ENCODE measurements at regions not wholly inside any gene's neighbourhood (a gene's known extent, or its start where the extent isn't known, plus 50 kb on each side); places are given as distances from the start of the nearest gene placed in this dataset.

GRCh38 chr2:7841751-7842150, 840.1 kb upstream of the ID2 start:
- Histone ChIP-seq H3K36me3 (ENCODE audit: insufficient read depth) (no peaks in the 10 kb centered on the region), H2AFZ (ENCODE audit: low read depth) (no peak overlapping the region), H3K4me3 (IDR thresholded peaks at IDR 0.05; ENCODE audit: insufficient read depth, low read depth, low read length) (no peak overlapping the region), H3K9ac (no peak overlapping the region), H3K4me2 (no peak overlapping the region), H3K4me1 (ENCODE audit: low read depth, poor library complexity, severe bottlenecking) (no peaks in the 10 kb centered on the region), H4K20me1 (ENCODE audit: insufficient read depth) (no peaks in the 10 kb centered on the region), H3K79me2 (ENCODE audit: insufficient read depth, low read depth) (no peaks in the 10 kb centered on the region), H3K27me3 (ENCODE audit: insufficient read depth, low read depth) (no peaks in the 10 kb centered on the region), H3K27ac (no peak overlapping the region)
- TF ChIP-seq CTCF (conservative IDR thresholded peaks at IDR 0.05; ENCODE audit: low read depth, low read length), result no peak

- Histone ChIP-seq H3K36me3 (ENCODE audit: insufficient read depth) (no peaks in the 10 kb centered on the region), H2AFZ (ENCODE audit: low read depth) (no peak overlapping the region), H3K9ac (no peak overlapping the region), H3K4me2 (no peak overlapping the region), H3K4me3 (IDR thresholded peaks at IDR 0.05; ENCODE audit: insufficient read depth, low read depth, low read length) (no peak overlapping the region), H3K4me1 (ENCODE audit: low read depth, poor library complexity, severe bottlenecking) (no peaks in the 10 kb centered on the region), H4K20me1 (ENCODE audit: insufficient read depth) (no peaks in the 10 kb centered on the region), H3K27me3 (ENCODE audit: insufficient read depth, low read depth) (no peaks in the 10 kb centered on the region), H3K79me2 (ENCODE audit: insufficient read depth, low read depth) (no peaks in the 10 kb centered on the region), H3K27ac (no peak overlapping the region)
- no peak for TF ChIP-seq CTCF (conservative IDR thresholded peaks at IDR 0.05; ENCODE audit: low read depth, low read length)
These were observed 837.4 kb upstream of the ID2 start for GRCh38 chr2:7844414-7844965.

- Histone ChIP-seq H3K27me3 (ENCODE audit: insufficient read depth, low read depth) (no peaks in the 10 kb centered on the region), H3K9ac (no peak overlapping the region), H3K4me2 (no peak overlapping the region), H3K27ac (no peak overlapping the region), H2AFZ (ENCODE audit: low read depth) (no peak overlapping the region), H3K4me1 (ENCODE audit: low read depth, poor library complexity, severe bottlenecking) (no peaks in the 10 kb centered on the region), H4K20me1 (ENCODE audit: insufficient read depth) (no peaks in the 10 kb centered on the region), H3K4me3 (IDR thresholded peaks at IDR 0.05; ENCODE audit: insufficient read depth, low read depth, low read length) (no peak overlapping the region), H3K79me2 (ENCODE audit: insufficient read depth, low read depth) (no peaks in the 10 kb centered on the region), H3K36me3 (ENCODE audit: insufficient read depth) (no peaks in the 10 kb centered on the region)
- TF ChIP-seq CTCF (conservative IDR thresholded peaks at IDR 0.05; ENCODE audit: low read depth, low read length), result no peak
These were observed 836.5 kb upstream of the ID2 start for GRCh38 chr2:7845332-7845731.

- no peaks in the 10 kb centered on the region for H4K20me1 ChIP-seq (ENCODE audit: insufficient read depth)
- no peaks in the 10 kb centered on the region for H3K79me2 ChIP-seq (ENCODE audit: insufficient read depth, low read depth)
- no peaks in the 10 kb centered on the region for H3K4me1 ChIP-seq (ENCODE audit: low read depth, poor library complexity, severe bottlenecking)
- no peak overlapping the region for H3K4me3 ChIP-seq (IDR thresholded peaks at IDR 0.05; ENCODE audit: insufficient read depth, low read depth, low read length)
- TF ChIP-seq CTCF (conservative IDR thresholded peaks at IDR 0.05; ENCODE audit: low read depth, low read length), result no peak
- no peaks in the 10 kb centered on the region for H3K27me3 ChIP-seq (ENCODE audit: insufficient read depth, low read depth)
- no peak overlapping the region for H3K9ac ChIP-seq
- H3K4me2 ChIP-seq, result no peak overlapping the region
- no peak overlapping the region for H3K27ac ChIP-seq
- H2AFZ ChIP-seq (ENCODE audit: low read depth), result no peak overlapping the region
- no peaks in the 10 kb centered on the region for H3K36me3 ChIP-seq (ENCODE audit: insufficient read depth)
These were observed 835.2 kb upstream of the ID2 start for GRCh38 chr2:7846607-7847006.

Measured in KMS-11 (cell line).